Stimulated activated CD8-positive, alpha-beta memory T cell treated with anti-CD3 and anti-CD28 coated beads, Interleukin-12 subunit alpha, Interleukin-12 subunit beta, amount 100 ng/mL, for 24 hours (primary cell): ENCODE measurements at regions not wholly inside any gene's neighbourhood (a gene's known extent, or its start where the extent isn't known, plus 50 kb on each side); places are given as distances from the start of the nearest gene placed in this dataset.

Source experiments
- DNase-seq: peaks from one replicate; pipeline ENCODE4 v3.0.0-alpha.2; 2020; ENCODE audit errors: extremely low read depth

- DNase-seq, result no peak
These were observed 137.6 kb downstream of the RBFOX3 start for GRCh38 chr17:79473111-79473875.

GRCh38 chr17:79470754-79471153, 140.1 kb downstream of the RBFOX3 start:
- DNase-seq, result no peak

- DNase-seq, result no peak
These were observed 141.2 kb downstream of the RBFOX3 start for GRCh38 chr17:79469646-79470045.

GRCh38 chr17:79468183-79468944, 142.5 kb downstream of the RBFOX3 start:
- DNase-seq, result no peak

- DNase-seq, result no peak
These were observed 144.1 kb downstream of the RBFOX3 start for GRCh38 chr17:79466562-79467350.

GRCh38 chr17:79465681-79466025, 145.2 kb downstream of the RBFOX3 start:
- DNase-seq, result no peak

GRCh38 chr17:79465011-79465680, 145.7 kb downstream of the RBFOX3 start:
- no peak for DNase-seq

GRCh38 chr17:79464318-79465010, 146.4 kb downstream of the RBFOX3 start:
- no peak for DNase-seq

- DNase-seq, result no peak
These were observed 147.2 kb downstream of the RBFOX3 start for GRCh38 chr17:79463421-79464317.

GRCh38 chr17:79461041-79461440, 149.8 kb downstream of the RBFOX3 start:
- no peak for DNase-seq

- no peak for DNase-seq
These were observed 151.0 kb downstream of the RBFOX3 start for GRCh38 chr17:79459846-79460245.

GRCh38 chr17:79459003-79459655, 151.7 kb downstream of the RBFOX3 start:
- no peak for DNase-seq

GRCh38 chr17:79458356-79458755, 152.5 kb downstream of the RBFOX3 start:
- DNase-seq, result no peak

GRCh38 chr17:79457889-79458288, 153.0 kb downstream of the RBFOX3 start:
- DNase-seq, result no peak

GRCh38 chr17:79457376-79457775, 153.5 kb downstream of the RBFOX3 start:
- no peak for DNase-seq

GRCh38 chr17:79455636-79456035, 155.2 kb downstream of the RBFOX3 start:
- no peak for DNase-seq

- no peak for DNase-seq
These were observed 156.0 kb downstream of the RBFOX3 start for GRCh38 chr17:79454826-79455225.

GRCh38 chr17:79453481-79453880, 157.4 kb downstream of the RBFOX3 start:
- no peak for DNase-seq

- DNase-seq, result no peak
These were observed 158.1 kb downstream of the RBFOX3 start for GRCh38 chr17:79452706-79453105.

GRCh38 chr17:79451167-79451566, 159.7 kb downstream of the RBFOX3 start:
- DNase-seq, result no peak
